GM10266 (cell line): ENCODE measurements at regions not wholly inside any gene's neighbourhood (a gene's known extent, or its start where the extent isn't known, plus 50 kb on each side); places are given as distances from the start of the nearest gene placed in this dataset.

Experiments used
- DNase-seq: peaks from one replicate; pipeline ENCODE4 v3.0.0; 2012; ENCODE audit errors: extremely low spot score
- TF ChIP-seq, protein P1 (sequence below): IDR thresholded peaks from 2 replicates; pipeline ENCODE4 v1.5.1; 2012; ENCODE audit warnings: mild to moderate bottlenecking, low read depth; ENCODE audit not compliant: control insufficient read depth, insufficient read depth; ENCODE audit errors: missing control alignments

- DNase-seq: no peak
- TF ChIP-seq, protein P1, sequence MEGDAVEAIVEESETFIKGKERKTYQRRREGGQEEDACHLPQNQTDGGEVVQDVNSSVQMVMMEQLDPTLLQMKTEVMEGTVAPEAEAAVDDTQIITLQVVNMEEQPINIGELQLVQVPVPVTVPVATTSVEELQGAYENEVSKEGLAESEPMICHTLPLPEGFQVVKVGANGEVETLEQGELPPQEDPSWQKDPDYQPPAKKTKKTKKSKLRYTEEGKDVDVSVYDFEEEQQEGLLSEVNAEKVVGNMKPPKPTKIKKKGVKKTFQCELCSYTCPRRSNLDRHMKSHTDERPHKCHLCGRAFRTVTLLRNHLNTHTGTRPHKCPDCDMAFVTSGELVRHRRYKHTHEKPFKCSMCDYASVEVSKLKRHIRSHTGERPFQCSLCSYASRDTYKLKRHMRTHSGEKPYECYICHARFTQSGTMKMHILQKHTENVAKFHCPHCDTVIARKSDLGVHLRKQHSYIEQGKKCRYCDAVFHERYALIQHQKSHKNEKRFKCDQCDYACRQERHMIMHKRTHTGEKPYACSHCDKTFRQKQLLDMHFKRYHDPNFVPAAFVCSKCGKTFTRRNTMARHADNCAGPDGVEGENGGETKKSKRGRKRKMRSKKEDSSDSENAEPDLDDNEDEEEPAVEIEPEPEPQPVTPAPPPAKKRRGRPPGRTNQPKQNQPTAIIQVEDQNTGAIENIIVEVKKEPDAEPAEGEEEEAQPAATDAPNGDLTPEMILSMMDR: no peak
Measured at GRCh38 chr18:23333827-23334226, 119.3 kb upstream of the RIOK3 start.

GRCh38 chr18:23334569-23334968, 118.5 kb upstream of the RIOK3 start:
- no peak for DNase-seq
- TF ChIP-seq, protein P1: no peak

DNA sequence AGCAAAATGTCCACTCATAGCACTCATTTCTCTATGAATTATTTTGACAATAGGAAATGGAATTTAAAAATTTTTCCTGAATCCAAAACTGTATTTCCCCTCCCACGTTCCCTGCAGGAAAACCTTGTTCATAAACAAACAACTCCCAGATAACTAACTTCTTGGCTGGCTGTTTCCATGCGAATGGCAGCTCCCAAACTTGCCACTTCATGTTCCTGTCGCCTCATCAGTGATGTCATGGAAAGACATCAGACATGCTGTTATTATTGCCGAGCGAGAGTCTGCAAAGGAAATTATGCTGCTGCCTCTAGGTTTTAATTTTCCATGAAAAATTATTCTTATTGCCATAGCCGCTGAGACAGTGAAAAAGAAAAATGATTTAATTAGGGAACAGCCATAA, 117.0 kb upstream of the RIOK3 start:
- TF ChIP-seq, protein P1: no peak
- no peak for DNase-seq

DNA sequence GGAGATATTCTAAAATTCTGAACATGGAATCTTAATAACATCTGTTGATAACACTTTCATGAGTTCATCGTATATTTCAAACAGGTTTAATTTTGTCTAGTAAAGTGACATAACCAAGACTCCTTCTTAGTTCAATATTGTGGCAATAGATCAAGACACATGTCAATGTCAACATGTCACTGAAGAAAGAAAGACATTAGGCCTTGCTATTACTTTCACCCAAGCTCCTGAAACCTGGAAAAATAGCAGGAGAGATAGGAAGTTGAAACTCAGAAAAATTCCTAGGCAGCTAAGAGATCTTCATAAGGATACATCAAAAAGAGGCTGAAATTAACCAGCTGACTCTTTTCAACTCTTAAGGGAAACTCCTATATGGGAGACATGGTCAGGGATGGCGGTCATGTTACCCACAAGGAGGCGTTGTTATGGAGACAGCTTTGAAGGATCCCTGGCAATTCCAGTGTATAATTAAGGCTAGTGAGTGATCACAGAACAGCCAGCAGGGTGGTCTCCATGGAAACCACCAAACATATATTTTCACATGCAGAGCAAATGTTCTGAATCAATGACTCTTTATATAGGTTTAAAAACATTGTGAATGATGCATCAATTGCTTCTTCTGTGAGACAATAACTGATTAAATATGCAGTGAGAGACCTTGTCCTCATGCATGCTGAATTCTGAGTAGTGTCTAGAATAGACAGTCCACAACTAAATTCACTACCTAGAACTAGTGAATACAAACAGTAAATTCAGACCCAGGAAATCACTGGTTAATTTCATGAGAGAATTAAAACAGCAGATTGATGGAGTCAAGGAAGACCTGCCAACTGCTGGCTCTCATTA, 115.3 kb upstream of the RIOK3 start:
- TF ChIP-seq, protein P1: no peak
- no peak for DNase-seq

DNA sequence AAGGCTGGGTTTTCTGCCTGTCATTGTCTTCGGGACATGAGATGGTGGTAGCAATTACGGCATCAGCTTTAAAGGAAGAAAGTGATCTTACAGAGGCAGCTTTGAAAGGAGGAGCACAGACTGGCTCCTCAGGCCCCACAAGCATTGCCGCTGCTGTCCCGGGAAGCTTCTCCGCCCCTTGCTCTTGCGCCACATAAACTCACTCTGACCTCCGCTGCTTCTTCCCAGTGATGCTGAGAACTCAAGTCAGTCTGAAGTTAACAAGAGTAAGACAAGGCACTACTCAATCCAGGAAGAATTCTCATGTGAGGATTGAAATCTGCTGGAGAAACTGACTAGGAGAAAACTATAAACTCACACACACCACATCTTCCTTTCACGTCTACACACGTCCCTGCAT, 112.4 kb upstream of the RIOK3 start:
- DNase-seq: no peak
- TF ChIP-seq, protein P1: no peak

DNA sequence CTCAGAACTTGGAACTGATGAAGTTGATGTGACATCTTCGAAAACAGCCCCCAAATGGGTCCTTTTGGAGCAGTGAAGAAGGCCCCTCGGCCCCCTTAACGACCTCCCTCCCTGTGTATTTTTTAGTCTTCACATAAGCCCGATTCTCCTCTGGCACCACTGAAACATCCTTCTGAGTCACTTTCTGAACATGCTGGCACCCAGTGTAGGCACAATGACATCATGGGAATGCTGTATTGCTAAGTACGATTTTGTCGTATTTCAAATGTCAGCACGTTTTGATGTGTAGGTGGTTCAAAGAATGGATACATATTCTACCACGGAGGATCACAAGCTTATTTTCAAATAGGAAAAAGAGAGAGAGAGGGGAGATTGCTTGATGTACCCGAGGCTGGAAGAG, 111.7 kb upstream of the RIOK3 start:
- TF ChIP-seq, protein P1: no peak
- no peak for DNase-seq

- DNase-seq: no peak
- TF ChIP-seq, protein P1: no peak
Measured at GRCh38 chr18:23341983-23342382, 111.1 kb upstream of the RIOK3 start.
